ENCODE measurements at regions not wholly inside any gene's neighbourhood (a gene's known extent, or its start where the extent isn't known, plus 50 kb on each side); places are given as distances from the start of the nearest gene placed in this dataset.

GRCh38 chr1:4515727-4516289 lies 138.6 kb upstream of the AJAP1 start:
- DNase-seq (ENCODE audit: low read depth, low spot score): no peak
- no peak for TF ChIP-seq CTCF (IDR thresholded peaks at IDR 0.05; ENCODE audit: low read depth, low read length)
- H3K4me3 ChIP-seq (ENCODE audit: low read depth, low read length): no peak overlapping the region
- in situ Hi-C loops (cut with HindIII; ENCODE audit: low sequenced_read_pairs): no loop called here

GRCh38 chr1:4516596-4516995 lies 137.8 kb upstream of the AJAP1 start:
- no peak overlapping the region for H3K4me3 ChIP-seq (ENCODE audit: low read depth, low read length)
- DNase-seq (ENCODE audit: low read depth, low spot score): no peak
- no peak for TF ChIP-seq CTCF (IDR thresholded peaks at IDR 0.05; ENCODE audit: low read depth, low read length)
- in situ Hi-C loops (cut with HindIII; ENCODE audit: low sequenced_read_pairs): no loop called here

- H3K4me3 ChIP-seq (ENCODE audit: low read depth, low read length): no peak overlapping the region
- in situ Hi-C loops (cut with HindIII; ENCODE audit: low sequenced_read_pairs): no loop called here
- TF ChIP-seq CTCF (IDR thresholded peaks at IDR 0.05; ENCODE audit: low read depth, low read length): no peak
- no peak for DNase-seq (ENCODE audit: low read depth, low spot score)
These were observed 137.0 kb upstream of the AJAP1 start for GRCh38 chr1:4517186-4517954.

DNA sequence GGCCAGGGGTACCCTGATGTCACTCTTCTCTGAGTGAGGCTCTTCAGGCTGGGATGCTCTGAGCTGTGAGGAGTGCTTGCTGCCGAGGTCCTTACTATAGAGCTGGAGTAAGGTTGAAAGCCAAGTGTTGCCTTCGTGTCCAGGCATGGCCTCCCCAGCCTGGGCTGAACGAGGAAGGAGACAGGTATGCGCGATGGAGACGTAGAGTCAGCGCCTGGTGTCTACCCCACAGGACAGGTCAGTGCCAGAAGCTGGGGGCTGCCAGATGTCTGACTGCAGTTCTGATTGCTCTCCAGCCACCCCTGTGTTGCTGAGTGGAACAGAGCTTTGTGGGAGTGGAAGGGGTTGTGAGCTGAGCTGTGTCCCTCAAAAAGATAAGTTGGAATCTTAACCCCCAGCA lies 135.8 kb upstream of the AJAP1 start:
- in situ Hi-C loops (cut with HindIII; ENCODE audit: low sequenced_read_pairs): no loop called here
- TF ChIP-seq CTCF (IDR thresholded peaks at IDR 0.05; ENCODE audit: low read depth, low read length): no peak
- no peak overlapping the region for H3K4me3 ChIP-seq (ENCODE audit: low read depth, low read length)
- DNase-seq (ENCODE audit: low read depth, low spot score): no peak

DNA sequence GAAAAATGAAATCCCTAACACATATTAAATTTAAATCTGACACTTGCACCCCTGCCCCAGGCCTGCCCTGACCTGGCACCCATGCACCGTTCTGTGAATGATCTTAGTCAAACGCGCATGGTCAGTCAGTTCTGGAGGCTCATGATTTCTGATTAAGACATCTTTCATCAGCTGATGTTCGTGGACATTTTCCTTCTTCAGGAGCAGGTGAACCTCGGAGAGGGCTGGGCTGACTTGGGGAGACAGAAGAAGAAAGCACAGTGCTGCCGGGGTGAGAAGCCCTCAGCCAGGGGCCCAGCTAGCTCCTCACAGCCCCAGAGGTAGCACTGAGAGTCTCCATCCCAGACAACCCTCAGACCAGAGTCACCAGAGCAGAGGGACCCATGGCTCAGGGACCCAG lies 134.5 kb upstream of the AJAP1 start:
- in situ Hi-C loops (cut with HindIII; ENCODE audit: low sequenced_read_pairs): no loop called here

DNA sequence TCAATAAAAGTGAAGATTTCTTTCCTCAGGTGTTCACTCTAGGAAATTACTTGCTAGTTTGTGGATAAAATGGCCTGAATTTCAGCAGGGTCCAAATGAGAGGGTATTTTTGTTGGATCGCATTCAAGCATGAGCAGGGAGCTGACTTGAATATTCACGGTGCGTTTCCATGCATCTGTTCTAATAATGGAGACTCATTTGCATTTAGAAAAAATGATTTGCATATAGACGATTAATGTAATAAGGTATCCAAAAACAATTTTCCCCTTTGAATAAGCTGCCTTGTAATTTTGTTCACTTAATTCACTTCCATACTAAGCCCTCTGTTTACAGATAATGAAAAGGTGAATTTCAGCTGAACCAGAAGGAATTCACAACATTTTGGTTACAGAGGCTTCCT lies 130.9 kb upstream of the AJAP1 start:
- in situ Hi-C loops (cut with HindIII; ENCODE audit: low sequenced_read_pairs): no loop called here
- no peak for DNase-seq (ENCODE audit: low read depth, low spot score)
- no peak for TF ChIP-seq CTCF (IDR thresholded peaks at IDR 0.05; ENCODE audit: low read depth, low read length)
- H3K4me3 ChIP-seq (ENCODE audit: low read depth, low read length): no peak overlapping the region

More for the DNA sequence above, 134.5 kb upstream of the AJAP1 start:
- no peak for TF ChIP-seq CTCF (IDR thresholded peaks at IDR 0.05; ENCODE audit: low read depth, low read length)
- no peak for DNase-seq (ENCODE audit: low read depth, low spot score)
- H3K4me3 ChIP-seq (ENCODE audit: low read depth, low read length): no peak overlapping the region

Measured in astrocyte of the spinal cord (primary cell).